Esophagus muscularis mucosa (tissue), 4 donors: ENCODE measurements at regions not wholly inside any gene's neighbourhood (a gene's known extent, or its start where the extent isn't known, plus 50 kb on each side); places are given as distances from the start of the nearest gene placed in this dataset.

ENCODE experiments used
- CTCF ChIP-seq, 3 experiments: fragments of 200-600 bp in 2 of 3; fragments of 450-650 bp in 1 of 3; sonication (generic) in 2 of 3; IDR thresholded peaks; one replicate each; pipeline ENCODE4 v1.5.1; 2017 to 2019; ENCODE audit warnings: antibody characterized with exemption in 3 of 3, mild to moderate bottlenecking in 2 of 3, moderate library complexity in 1 of 3
- EP300 ChIP-seq: sonication (generic); formaldehyde crosslinking; IDR thresholded peaks from one replicate; pipeline ENCODE4 v1.6.1; 2017; ENCODE audit warnings: antibody characterized with exemption
- POLR2A ChIP-seq: fragments of 450-650 bp; IDR thresholded peaks from one replicate; pipeline ENCODE4 v1.6.1; 2017; ENCODE audit warnings: antibody characterized with exemption, moderate library complexity, mild to moderate bottlenecking, low read depth
- POLR2AphosphoS5 ChIP-seq, 2 donors: sonication (generic); formaldehyde crosslinking; IDR thresholded peaks; one replicate each; pipeline ENCODE4 v1.6.1; 2017; ENCODE audit warnings: antibody characterized with exemption in 2 of 2

- TF ChIP-seq CTCF (IDR thresholded peaks at IDR 0.05), result no peak
- TF ChIP-seq POLR2A, result no peak
- TF ChIP-seq EP300, result no peak
- no peak for TF ChIP-seq POLR2AphosphoS5 (IDR thresholded peaks at IDR 0.05)
These were observed 78.0 kb upstream of the SIRPG start for GRCh38 chr20:1735417-1736089.
